DOHH2 (cell line): ENCODE measurements at regions not wholly inside any gene's neighbourhood (a gene's known extent, or its start where the extent isn't known, plus 50 kb on each side); places are given as distances from the start of the nearest gene placed in this dataset.

Experiments used
- H3F3A ChIP-seq: fragments of 200-600 bp; sonication (generic), shearing (Covaris generic); 2 replicates; pipeline ENCODE4 v1.6.0; 2016; ENCODE audit warnings: antibody characterized with exemption, mild to moderate bottlenecking; ENCODE audit not compliant: control insufficient read depth, insufficient read depth
- H3K27ac ChIP-seq: fragments of 200-600 bp; sonication (generic); 2 replicates; pipeline ENCODE4 v1.5.1; 2014; ENCODE audit warnings: low read depth, mild to moderate bottlenecking, low read length, moderate library complexity
- H3K27me3 ChIP-seq: fragments of 200-600 bp; sonication (generic); 2 replicates; pipeline ENCODE4 v1.6.1; 2014; ENCODE audit warnings: mild to moderate bottlenecking, low read length, mixed read lengths; ENCODE audit not compliant: control insufficient read depth
- H3K36me3 ChIP-seq: fragments of 200-600 bp; sonication (generic); 2 replicates; pipeline ENCODE4 v1.6.1; 2014; ENCODE audit warnings: mild to moderate bottlenecking, low read length, moderate library complexity, mixed read lengths; ENCODE audit not compliant: control insufficient read depth
- H3K4me1 ChIP-seq: fragments of 200-600 bp; sonication (generic); 2 replicates; pipeline ENCODE4 v1.6.1; 2014; ENCODE audit warnings: mild to moderate bottlenecking, low read length, mixed read lengths; ENCODE audit not compliant: control insufficient read depth
- H3K4me2 ChIP-seq: fragments of 200-600 bp; sonication (generic); 2 replicates; pipeline ENCODE4 v1.6.0; 2014; ENCODE audit warnings: mild to moderate bottlenecking, low read length, moderate library complexity
- H3K4me3 ChIP-seq: fragments of 200-600 bp; sonication (generic); 2 replicates; pipeline ENCODE4 v1.5.1; 2014; ENCODE audit warnings: mild to moderate bottlenecking, low read length, mixed read lengths
- H3K79me2 ChIP-seq: fragments of 200-600 bp; sonication (generic); 2 replicates; pipeline ENCODE4 v1.6.1; 2014; ENCODE audit warnings: mild to moderate bottlenecking, low read length, mixed read lengths; ENCODE audit not compliant: control insufficient read depth
- H3K9me2 ChIP-seq: fragments of 200-600 bp; sonication (generic); replicated peaks from 2 replicates; pipeline ENCODE4 v1.6.1; 2014; ENCODE audit warnings: mild to moderate bottlenecking, low read length, mixed read lengths; ENCODE audit not compliant: control insufficient read depth
- H3K9me3 ChIP-seq: fragments of 200-600 bp; sonication (generic); 2 replicates; pipeline ENCODE4 v1.6.1; 2014; ENCODE audit warnings: antibody characterized with exemption, low read length, mixed read lengths; ENCODE audit not compliant: control insufficient read depth, insufficient read depth
- H4K20me1 ChIP-seq: fragments of 200-600 bp; sonication (generic); 2 replicates; pipeline ENCODE4 v1.6.0; 2014; ENCODE audit warnings: low read depth, mild to moderate bottlenecking, antibody characterized with exemption, low read length, moderate library complexity; ENCODE audit not compliant: control insufficient read depth, insufficient read depth
- CTCF ChIP-seq: fragments of 200-600 bp; sonication (generic); IDR thresholded peaks from one replicate; pipeline ENCODE4 v1.5.1; 2014; ENCODE audit warnings: antibody characterized with exemption, mild to moderate bottlenecking, low read depth, low read length; ENCODE audit not compliant: poor library complexity, severe bottlenecking
- EZH2phosphoT487 ChIP-seq: fragments of 200-600 bp; sonication (generic); IDR thresholded peaks from 2 replicates; pipeline ENCODE4 v1.6.1; 2017; ENCODE audit warnings: borderline replicate concordance, mild to moderate bottlenecking, antibody characterized with exemption, low read length, moderate library complexity, mixed read lengths

GRCh38 chr6:133179481-133179880 is 61.7 kb upstream of the EYA4 start:
- TF ChIP-seq CTCF (no peak), EZH2phosphoT487 (no peak)
- H3K4me1 ChIP-seq, result no peaks in the 10 kb centered on the region
- H3K4me2 ChIP-seq, result no peak overlapping the region
- no peaks in the 10 kb centered on the region for H3K9me3 ChIP-seq
- H3K79me2 ChIP-seq, result no peaks in the 10 kb centered on the region
- no peaks in the 10 kb centered on the region for H3F3A ChIP-seq
- no peaks in the 10 kb centered on the region for H4K20me1 ChIP-seq
- no peak overlapping the region for H3K4me3 ChIP-seq
- H3K9me2 ChIP-seq, result no peaks in the 10 kb centered on the region
- H3K27ac ChIP-seq, result no peak overlapping the region
- H3K36me3 ChIP-seq, result no peaks in the 10 kb centered on the region
- H3K27me3 ChIP-seq, result peaks cover 3% of the 10 kb centered on the region; the same call in 1 of the 2 replicates

GRCh38 chr6:133183691-133184090 is 57.5 kb upstream of the EYA4 start:
- no peaks in the 10 kb centered on the region for H3K79me2 ChIP-seq

GRCh38 chr6:133184798-133185372 is 56.3 kb upstream of the EYA4 start:
- Histone ChIP-seq H3F3A (no peaks in the 10 kb centered on the region), H3K79me2 (no peaks in the 10 kb centered on the region), H4K20me1 (no peaks in the 10 kb centered on the region), H3K27me3 (peaks cover 3% of the 10 kb centered on the region; the same call in 1 of the 2 replicates), H3K9me3 (no peaks in the 10 kb centered on the region), H3K36me3 (no peaks in the 10 kb centered on the region), H3K4me1 (no peaks in the 10 kb centered on the region), H3K4me2 (no peak overlapping the region), H3K9me2 (no peaks in the 10 kb centered on the region), H3K4me3 (no peak overlapping the region), H3K27ac (no peak overlapping the region)
- TF ChIP-seq CTCF (peak; percentile 74), EZH2phosphoT487 (no peak)

More at GRCh38 chr6:133183691-133184090, 57.5 kb upstream of the EYA4 start:
- no peaks in the 10 kb centered on the region for H3K9me2 ChIP-seq
- no peak overlapping the region for H3K4me3 ChIP-seq
- no peaks in the 10 kb centered on the region for H3K9me3 ChIP-seq
- no peaks in the 10 kb centered on the region for H4K20me1 ChIP-seq
- H3K27ac ChIP-seq, result no peak overlapping the region
- TF ChIP-seq EZH2phosphoT487 (no peak), CTCF (no peak)
- no peaks in the 10 kb centered on the region for H3K36me3 ChIP-seq
- H3F3A ChIP-seq, result no peaks in the 10 kb centered on the region
- H3K4me1 ChIP-seq, result no peaks in the 10 kb centered on the region
- H3K27me3 ChIP-seq, result peaks cover 3% of the 10 kb centered on the region; the same call in 1 of the 2 replicates
- H3K4me2 ChIP-seq, result no peak overlapping the region
